ENCODE measurements at regions not wholly inside any gene's neighbourhood (a gene's known extent, or its start where the extent isn't known, plus 50 kb on each side); places are given as distances from the start of the nearest gene placed in this dataset.

DNA sequence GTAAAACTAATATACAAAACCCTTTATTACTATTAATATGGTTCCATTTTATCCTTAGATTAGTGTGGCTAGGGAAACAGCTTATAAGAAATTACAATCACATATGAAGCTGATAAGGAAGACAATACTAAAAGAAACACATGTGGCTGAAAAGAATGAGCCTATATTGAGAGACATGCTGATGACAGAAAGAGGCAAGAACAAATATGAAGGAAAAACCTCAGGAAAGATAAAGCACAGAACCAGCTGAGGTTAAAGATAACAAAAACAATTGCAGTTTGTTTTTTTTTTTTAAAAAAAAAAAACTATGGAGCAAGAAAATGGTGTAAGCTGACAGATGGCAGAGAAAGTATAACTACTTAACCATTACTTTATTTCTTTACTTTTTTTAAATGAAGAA, 69.2 kb upstream of the OSBPL8 start:
- no peak for DNase-seq
- H3K27ac ChIP-seq: no peak overlapping the region
- H3K9me3 ChIP-seq: no peaks in the 10 kb centered on the region
- intact Hi-C loops (cut with DNase I; ENCODE audit: low total_unique reads): no loop called here
- H3K36me3 ChIP-seq: no peaks in the 10 kb centered on the region
- no peaks in the 10 kb centered on the region for H3K27me3 ChIP-seq (replicated peaks in 1 of 7)
- H3K4me3 ChIP-seq: no peak overlapping the region
- H3K4me1 ChIP-seq: peaks cover 0 to 7% (median 3%) of the 10 kb centered on the region in 6 donors
- TF ChIP-seq, protein P1, sequence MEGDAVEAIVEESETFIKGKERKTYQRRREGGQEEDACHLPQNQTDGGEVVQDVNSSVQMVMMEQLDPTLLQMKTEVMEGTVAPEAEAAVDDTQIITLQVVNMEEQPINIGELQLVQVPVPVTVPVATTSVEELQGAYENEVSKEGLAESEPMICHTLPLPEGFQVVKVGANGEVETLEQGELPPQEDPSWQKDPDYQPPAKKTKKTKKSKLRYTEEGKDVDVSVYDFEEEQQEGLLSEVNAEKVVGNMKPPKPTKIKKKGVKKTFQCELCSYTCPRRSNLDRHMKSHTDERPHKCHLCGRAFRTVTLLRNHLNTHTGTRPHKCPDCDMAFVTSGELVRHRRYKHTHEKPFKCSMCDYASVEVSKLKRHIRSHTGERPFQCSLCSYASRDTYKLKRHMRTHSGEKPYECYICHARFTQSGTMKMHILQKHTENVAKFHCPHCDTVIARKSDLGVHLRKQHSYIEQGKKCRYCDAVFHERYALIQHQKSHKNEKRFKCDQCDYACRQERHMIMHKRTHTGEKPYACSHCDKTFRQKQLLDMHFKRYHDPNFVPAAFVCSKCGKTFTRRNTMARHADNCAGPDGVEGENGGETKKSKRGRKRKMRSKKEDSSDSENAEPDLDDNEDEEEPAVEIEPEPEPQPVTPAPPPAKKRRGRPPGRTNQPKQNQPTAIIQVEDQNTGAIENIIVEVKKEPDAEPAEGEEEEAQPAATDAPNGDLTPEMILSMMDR (IDR thresholded peaks at IDR 0.05 in 8 of 11, conservative IDR thresholded peaks at IDR 0.05 in 3 of 11): no peak
- TF ChIP-seq POLR2AphosphoS5 (IDR thresholded peaks at IDR 0.05) (no peak), POLR2A (IDR thresholded peaks at IDR 0.05) (no peak)

DNA sequence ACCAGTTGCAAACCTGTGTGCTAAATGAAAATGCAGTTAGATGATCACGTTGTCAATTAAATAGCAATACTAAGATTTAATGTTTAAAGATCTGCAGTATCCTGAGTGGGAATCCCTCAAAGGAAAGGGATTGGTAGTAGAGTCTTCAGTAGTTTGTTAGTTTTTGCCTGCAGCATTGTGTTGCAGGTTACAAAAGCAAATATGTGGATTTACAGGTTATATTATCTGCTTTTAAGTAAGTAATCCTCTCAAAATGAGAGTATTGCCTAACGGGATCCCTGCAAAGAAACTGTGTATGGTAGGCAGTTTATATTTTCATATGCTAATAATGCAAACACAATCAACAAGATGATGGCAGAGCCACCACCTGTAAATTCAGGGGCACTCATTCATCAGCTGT, 72.2 kb upstream of the OSBPL8 start:
- no peak for TF ChIP-seq POLR2A (IDR thresholded peaks at IDR 0.05)
- TF ChIP-seq, protein P1 (IDR thresholded peaks at IDR 0.05 in 8 of 11, conservative IDR thresholded peaks at IDR 0.05 in 3 of 11): no peak
- TF ChIP-seq POLR2AphosphoS5 (IDR thresholded peaks at IDR 0.05): no peak
- no peaks in the 10 kb centered on the region for H3K27me3 ChIP-seq (replicated peaks in 1 of 7)
- no peak overlapping the region for H3K27ac ChIP-seq
- no peaks in the 10 kb centered on the region for H3K36me3 ChIP-seq
- peaks cover 0 to 7% (median 2%) of the 10 kb centered on the region in 6 donors for H3K4me1 ChIP-seq
- 83 to 90% (median 88%) methylated on average over 2 of the region's 2 CpGs for WGBS, 5 donors
- no peaks in the 10 kb centered on the region for H3K9me3 ChIP-seq
- no peak overlapping the region for H3K4me3 ChIP-seq
- intact Hi-C loops (cut with DNase I; ENCODE audit: low total_unique reads): no loop called here
- DNase-seq: no peak

DNA sequence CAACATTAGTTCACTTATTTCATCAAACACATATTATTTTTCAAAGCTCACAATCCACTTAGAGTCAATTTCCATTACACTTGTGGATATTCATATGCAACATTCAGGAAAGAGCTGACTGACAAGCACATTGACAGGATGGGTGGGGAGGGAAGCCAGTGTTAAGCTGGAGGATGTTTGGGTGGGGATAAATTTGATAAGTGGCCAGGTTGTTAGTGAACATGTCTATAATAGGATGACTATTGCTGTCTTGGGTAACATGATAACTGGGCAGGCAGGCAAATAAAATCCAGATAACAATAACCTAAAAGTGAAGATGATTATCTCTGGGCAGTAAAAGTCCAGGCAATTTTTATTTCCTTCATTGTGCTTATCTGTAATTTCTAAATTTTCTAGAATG, 73.8 kb upstream of the OSBPL8 start:
- peak overlapping the region in 3 of 8 donors; percentile 19 to 44 (median 37) for H3K27ac ChIP-seq
- H3K27me3 ChIP-seq (replicated peaks in 1 of 7): no peaks in the 10 kb centered on the region
- TF ChIP-seq, protein P1 (IDR thresholded peaks at IDR 0.05 in 8 of 11, conservative IDR thresholded peaks at IDR 0.05 in 3 of 11): no peak
- no peak for TF ChIP-seq POLR2A (IDR thresholded peaks at IDR 0.05)
- TF ChIP-seq POLR2AphosphoS5 (IDR thresholded peaks at IDR 0.05): peak in 1 of 3 donors; percentile 64
- intact Hi-C loops (cut with DNase I; ENCODE audit: low total_unique reads): no loop called here
- H3K9me3 ChIP-seq: no peaks in the 10 kb centered on the region
- peaks cover 0 to 7% (median 2%) of the 10 kb centered on the region in 6 donors for H3K4me1 ChIP-seq
- no peak for DNase-seq
- H3K36me3 ChIP-seq: no peaks in the 10 kb centered on the region
- H3K4me3 ChIP-seq: no peak overlapping the region

DNA sequence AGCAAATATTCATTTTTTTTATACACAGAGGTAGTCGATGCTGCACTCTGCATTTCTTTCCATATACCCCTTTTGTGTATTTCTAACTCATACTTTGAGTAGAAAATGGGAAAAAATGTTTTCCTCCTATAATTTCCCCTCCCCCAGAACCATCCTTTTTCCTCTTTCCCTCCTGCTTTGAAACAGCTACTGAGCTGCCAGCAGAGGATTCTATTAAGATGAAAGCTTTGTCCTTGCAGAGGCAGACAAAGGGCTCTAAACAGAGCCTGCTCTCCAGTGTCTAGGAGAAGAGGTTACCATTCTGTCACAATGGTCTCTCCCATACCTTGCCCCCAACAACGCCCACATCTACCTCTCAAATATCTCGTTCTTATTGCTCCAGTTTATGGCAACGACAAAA, 74.6 kb upstream of the OSBPL8 start:
- Histone ChIP-seq H3K4me3 (no peak overlapping the region), H3K4me1 (peaks cover 0 to 7% (median 2%) of the 10 kb centered on the region in 6 donors), H3K36me3 (no peaks in the 10 kb centered on the region), H3K9me3 (no peaks in the 10 kb centered on the region), H3K27ac (no peak overlapping the region), H3K27me3 (replicated peaks in 1 of 7) (no peaks in the 10 kb centered on the region)
- intact Hi-C loops (cut with DNase I; ENCODE audit: low total_unique reads): no loop called here
- DNase-seq: no peak
- 74 to 84% (median 80%) methylated on average over 4 of the region's 4 CpGs for WGBS, 5 donors
- TF ChIP-seq POLR2A (IDR thresholded peaks at IDR 0.05) (no peak), POLR2AphosphoS5 (IDR thresholded peaks at IDR 0.05) (no peak)
- TF ChIP-seq, protein P1 (IDR thresholded peaks at IDR 0.05 in 8 of 11, conservative IDR thresholded peaks at IDR 0.05 in 3 of 11): no peak

Data from spleen (tissue), 11 donors.